Trophoblast cell (in vitro differentiated cells and primary cell): ENCODE measurements at regions not wholly inside any gene's neighbourhood (a gene's known extent, or its start where the extent isn't known, plus 50 kb on each side); places are given as distances from the start of the nearest gene placed in this dataset.

Experiments used
- DNase-seq, 2 donors: peaks; one replicate each; pipeline ENCODE4 v3.0.0-alpha.2; 2016
- H2AFZ ChIP-seq: 2 replicates; pipeline ENCODE4 v1.6.1; 2013; ENCODE audit warnings: low read length, moderate library complexity, mild to moderate bottlenecking; ENCODE audit not compliant: insufficient read depth, poor library complexity
- H2AK5ac ChIP-seq: 2 replicates; pipeline ENCODE4 v1.6.1; 2013; ENCODE audit warnings: mild to moderate bottlenecking, low read length
- H2BK120ac ChIP-seq: 2 replicates; pipeline ENCODE4 v1.6.1; 2013; ENCODE audit warnings: low read length, mild to moderate bottlenecking, moderate library complexity; ENCODE audit not compliant: insufficient read depth, poor library complexity
- H2BK12ac ChIP-seq: 2 replicates; pipeline ENCODE4 v1.6.1; 2013; ENCODE audit warnings: mild to moderate bottlenecking, low read length, moderate library complexity
- H2BK5ac ChIP-seq: 2 replicates; pipeline ENCODE4 v1.6.1; 2013; ENCODE audit warnings: low read length, low read depth, moderate library complexity, mild to moderate bottlenecking; ENCODE audit not compliant: poor library complexity
- H3K14ac ChIP-seq: 2 replicates; pipeline ENCODE4 v1.6.1; 2013; ENCODE audit warnings: mild to moderate bottlenecking, low read length
- H3K18ac ChIP-seq: 2 replicates; pipeline ENCODE4 v1.6.1; 2013; ENCODE audit warnings: mild to moderate bottlenecking, low read length
- H3K23ac ChIP-seq: 2 replicates; pipeline ENCODE4 v1.6.1; 2013; ENCODE audit warnings: low read length
- H3K27ac ChIP-seq: 2 replicates; pipeline ENCODE4 v1.5.1; 2013; ENCODE audit warnings: low read depth, mild to moderate bottlenecking, inconsistent platforms, low read length, moderate library complexity
- H3K27me3 ChIP-seq: 2 replicates; pipeline ENCODE4 v1.6.1; 2013; ENCODE audit warnings: inconsistent platforms, mild to moderate bottlenecking, low read length, moderate library complexity; ENCODE audit not compliant: insufficient read depth
- H3K36me3 ChIP-seq, 2 experiments: 1 replicate in 1 of 2; 2 replicates in 1 of 2; pipeline ENCODE4 v1.6.1; 2013; ENCODE audit warnings: low read length in 2 of 2, mild to moderate bottlenecking in 2 of 2, moderate library complexity in 1 of 2; ENCODE audit not compliant: insufficient read depth in 2 of 2, control insufficient read depth in 1 of 2
- H3K4ac ChIP-seq: 2 replicates; pipeline ENCODE4 v1.6.1; 2013; ENCODE audit warnings: low read depth, mild to moderate bottlenecking, low read length, moderate library complexity
- H3K4me1 ChIP-seq, 2 experiments: 1 replicate in 1 of 2; 2 replicates in 1 of 2; pipeline ENCODE4 v1.6.1; 2013; ENCODE audit warnings: low read length in 2 of 2, mild to moderate bottlenecking in 2 of 2, moderate library complexity in 1 of 2; ENCODE audit not compliant: insufficient read depth in 2 of 2, control insufficient read depth in 1 of 2
- H3K4me2 ChIP-seq: 2 replicates; pipeline ENCODE4 v1.6.1; 2013; ENCODE audit warnings: inconsistent platforms, mild to moderate bottlenecking, low read length, moderate library complexity
- H3K4me3 ChIP-seq: 2 replicates; pipeline ENCODE4 v1.5.1; 2013; ENCODE audit warnings: mild to moderate bottlenecking, low read depth, low read length, inconsistent platforms
- H3K79me1 ChIP-seq: one replicate; pipeline ENCODE4 v1.6.1; 2013; ENCODE audit warnings: low read length
- H3K79me2 ChIP-seq: 2 replicates; pipeline ENCODE4 v1.6.1; 2013; ENCODE audit warnings: low read length, mild to moderate bottlenecking; ENCODE audit not compliant: control insufficient read depth, insufficient read depth, poor library complexity
- H3K9ac ChIP-seq: 2 replicates; pipeline ENCODE4 v1.6.1; 2013; ENCODE audit warnings: mild to moderate bottlenecking, low read length
- H3K9me3 ChIP-seq: 2 replicates; pipeline ENCODE4 v1.6.1; 2013; ENCODE audit warnings: low read depth, mild to moderate bottlenecking, control low read depth, inconsistent platforms, low read length; ENCODE audit not compliant: insufficient read depth
- H4K12ac ChIP-seq: 2 replicates; pipeline ENCODE4 v1.6.1; 2013; ENCODE audit warnings: low read depth, mild to moderate bottlenecking, low read length, moderate library complexity
- H4K8ac ChIP-seq: 2 replicates; pipeline ENCODE4 v1.6.1; 2013; ENCODE audit warnings: low read depth, mild to moderate bottlenecking, low read length, moderate library complexity
- H4K91ac ChIP-seq: one replicate; pipeline ENCODE4 v1.6.1; 2013; ENCODE audit warnings: low read depth, mild to moderate bottlenecking, low read length, moderate library complexity
- WGBS: extraction: QIAGEN DNeasy Blood & Tissue Kit; methylation state at CpG from one replicate; pipeline ENCODE4 v1.1.7; 2013; ENCODE audit warnings: missing lambda C conversion rate; ENCODE audit not compliant: insufficient read length, insufficient coverage; ENCODE audit errors: extremely low coverage; 5-methylcytosine and 5-hydroxymethylcytosine counted together

- Histone ChIP-seq H3K18ac (no peak overlapping the region), H3K27me3 (no peaks in the 10 kb centered on the region), H2AFZ (no peak overlapping the region), H2BK5ac (no peak overlapping the region), H3K23ac (no peak overlapping the region), H3K79me1 (peaks cover 9% of the 10 kb centered on the region), H3K4me2 (no peak overlapping the region), H3K79me2 (no peaks in the 10 kb centered on the region), H2BK12ac (no peak overlapping the region), H3K14ac (no peak overlapping the region), H4K91ac (no peak overlapping the region), H2AK5ac (no peak overlapping the region), H4K8ac (no peak overlapping the region), H2BK120ac (no peak overlapping the region), H3K4ac (no peak overlapping the region), H3K9ac (no peak overlapping the region), H3K36me3 (no peaks in the 10 kb centered on the region), H3K27ac (no peak overlapping the region), H3K4me1 (peaks cover 11 to 19% of the 10 kb centered on the region in 2 experiments), H3K4me3 (no peak overlapping the region), H3K9me3 (no peaks in the 10 kb centered on the region), H4K12ac (no peak overlapping the region)
- no peak for DNase-seq
- WGBS: no CpG with 5 or more reads among the region's 4 CpGs
Measured at GRCh38 chr7:35351466-35351865, 97.6 kb upstream of the TBX20 start.

DNA sequence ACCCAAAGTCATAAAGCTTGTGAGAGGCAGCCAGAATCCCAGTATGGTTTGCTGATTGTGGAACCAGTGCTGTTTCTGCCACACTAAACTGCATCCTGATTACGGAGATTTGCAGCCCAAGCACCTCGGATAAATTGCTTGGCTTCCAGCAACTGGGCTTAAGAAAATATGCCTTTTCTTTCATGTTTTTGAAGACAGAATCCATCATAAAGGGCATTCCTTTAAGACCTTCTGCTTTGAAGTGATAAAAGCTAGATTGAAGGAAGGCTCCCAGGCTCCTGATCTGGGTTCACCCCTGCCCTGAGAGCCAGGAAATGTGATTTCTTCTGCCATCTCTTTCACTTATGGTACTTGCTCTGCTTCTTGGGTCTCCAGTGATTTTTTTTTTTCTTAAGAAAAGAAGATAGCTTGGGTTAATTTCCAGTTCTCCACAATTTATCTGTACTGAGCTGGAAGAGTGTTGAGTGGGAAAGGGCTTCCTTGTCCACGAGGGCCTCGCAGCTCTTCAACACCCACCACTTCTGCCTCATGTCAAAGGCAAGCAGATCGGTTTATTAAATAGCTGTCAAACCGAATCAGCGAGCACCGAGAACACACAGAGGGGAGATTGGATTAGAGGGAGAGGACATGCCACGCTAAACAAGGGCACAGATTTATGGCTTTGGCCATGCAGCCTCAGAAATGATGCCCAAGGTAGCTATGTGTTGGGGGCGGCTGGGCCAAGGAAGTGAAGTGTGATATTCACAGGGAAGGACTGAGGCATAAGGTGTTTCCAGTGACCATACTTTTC is 94.9 kb upstream of the TBX20 start:
- Histone ChIP-seq H3K79me2 (no peaks in the 10 kb centered on the region), H3K23ac (no peak overlapping the region), H4K91ac (no peak overlapping the region), H2BK5ac (no peak overlapping the region), H3K79me1 (peaks cover 2% of the 10 kb centered on the region), H3K9ac (no peak overlapping the region), H2AFZ (no peak overlapping the region), H3K14ac (no peak overlapping the region), H3K27ac (no peak overlapping the region), H3K4me3 (no peak overlapping the region), H3K18ac (no peak overlapping the region), H3K4me1 (peaks cover 0 to 4% of the 10 kb centered on the region in 2 experiments), H3K4ac (no peak overlapping the region), H3K9me3 (no peaks in the 10 kb centered on the region), H2AK5ac (no peak overlapping the region), H3K36me3 (no peaks in the 10 kb centered on the region), H2BK12ac (no peak overlapping the region), H3K27me3 (no peaks in the 10 kb centered on the region), H4K8ac (no peak overlapping the region), H3K4me2 (no peak overlapping the region), H4K12ac (no peak overlapping the region), H2BK120ac (no peak overlapping the region)
- no peak for DNase-seq
- WGBS: no CpG with 5 or more reads among the region's 10 CpGs

- Histone ChIP-seq H3K79me1 (no peaks in the 10 kb centered on the region), H2BK120ac (no peak overlapping the region), H3K4ac (no peak overlapping the region), H3K4me3 (no peak overlapping the region), H3K27ac (no peak overlapping the region), H2AK5ac (no peak overlapping the region), H3K14ac (no peak overlapping the region), H2BK5ac (no peak overlapping the region), H2BK12ac (no peak overlapping the region), H3K4me2 (no peak overlapping the region), H3K9me3 (no peaks in the 10 kb centered on the region), H4K8ac (no peak overlapping the region), H3K27me3 (no peaks in the 10 kb centered on the region), H3K9ac (no peak overlapping the region), H3K79me2 (no peaks in the 10 kb centered on the region), H3K18ac (no peak overlapping the region), H2AFZ (no peak overlapping the region), H3K4me1 (peaks cover 0 to 2% of the 10 kb centered on the region in 2 experiments), H3K23ac (no peak overlapping the region), H3K36me3 (no peaks in the 10 kb centered on the region), H4K12ac (no peak overlapping the region), H4K91ac (no peak overlapping the region)
- no peak for DNase-seq
- no CpG with 5 or more reads among the region's 3 CpGs for WGBS
Measured at GRCh38 chr7:35342786-35343185, 88.9 kb upstream of the TBX20 start.

DNA sequence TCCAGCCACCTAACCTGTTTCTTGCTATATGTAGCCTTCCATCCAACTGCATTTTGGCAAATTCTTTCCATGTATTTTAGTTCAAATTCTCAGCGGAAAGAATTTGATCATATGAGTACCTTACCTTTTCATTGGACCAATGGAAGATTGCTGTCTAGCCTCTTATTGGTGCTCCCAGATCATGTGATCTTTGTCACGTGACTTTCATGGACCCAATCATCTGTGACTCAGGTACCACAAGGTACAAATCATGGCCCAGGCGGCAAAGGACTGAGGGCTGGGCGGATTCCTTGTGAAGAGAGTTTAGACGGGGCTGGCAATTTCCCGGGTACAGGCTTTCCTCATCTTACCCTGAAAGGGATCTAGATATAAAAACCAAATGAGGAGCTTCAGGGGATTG is 85.9 kb upstream of the TBX20 start:
- Histone ChIP-seq H4K8ac (no peak overlapping the region), H2AFZ (no peak overlapping the region), H3K27me3 (no peaks in the 10 kb centered on the region)

More for the DNA sequence above, 85.9 kb upstream of the TBX20 start:
- Histone ChIP-seq H3K4me3 (no peak overlapping the region), H3K9ac (no peak overlapping the region), H3K4ac (no peak overlapping the region), H2AK5ac (no peak overlapping the region), H3K4me2 (no peak overlapping the region), H4K91ac (no peak overlapping the region), H3K79me2 (no peaks in the 10 kb centered on the region), H3K9me3 (no peaks in the 10 kb centered on the region), H2BK12ac (no peak overlapping the region), H3K4me1 (peaks cover 0 to 2% of the 10 kb centered on the region in 2 experiments), H2BK5ac (no peak overlapping the region), H3K14ac (no peak overlapping the region), H3K36me3 (no peaks in the 10 kb centered on the region), H3K23ac (no peak overlapping the region), H2BK120ac (no peak overlapping the region), H3K27ac (no peak overlapping the region), H3K79me1 (no peaks in the 10 kb centered on the region), H4K12ac (no peak overlapping the region), H3K18ac (no peak overlapping the region)
- WGBS: no CpG with 5 or more reads among the region's 6 CpGs
- no peak for DNase-seq
